Stomach (tissue), 8 donors: ENCODE measurements at regions not wholly inside any gene's neighbourhood (a gene's known extent, or its start where the extent isn't known, plus 50 kb on each side); places are given as distances from the start of the nearest gene placed in this dataset.
A peak's percentile ranks its signal among the peaks of the same experiment; 100 is the strongest.
"Not testable (repeated sequence)": the region's sequence is repeated elsewhere in the genome, so short reads cannot be mapped to it uniquely, and the experiment has no call there.

Experiments used
- DNase-seq, 2 donors: peaks; one replicate each; pipeline versions ENCODE4 v3.0.0 to v3.0.0-alpha.2; 2013 to 2019
- H3K27ac ChIP-seq, 5 donors: fragments of 200-600 bp in 4 of 5; sonication (generic) in 4 of 5; one replicate each; pipeline ENCODE4 v1.5.1; 2013 to 2019; ENCODE audit warnings: mild to moderate bottlenecking in 1 of 5, moderate library complexity in 1 of 5
- H3K27me3 ChIP-seq, 3 donors: fragments of 200-600 bp; sonication (generic); one replicate each; pipeline ENCODE4 v1.5.1; 2017 to 2019; ENCODE audit warnings: mixed run types in 1 of 3
- H3K36me3 ChIP-seq, 4 donors: fragments of 200-600 bp; sonication (generic); 1 replicate in 3 of 4; 2 replicates in 1 of 4; pipeline ENCODE4 v1.5.1; 2016 to 2019
- H3K4me1 ChIP-seq, 4 donors: fragments of 200-600 bp; sonication (generic); one replicate each; pipeline ENCODE4 v1.5.1; 2016 to 2019
- H3K4me3 ChIP-seq, 4 donors: fragments of 200-600 bp; sonication (generic) in 3 of 4; one replicate each; pipeline ENCODE4 v1.5.1; 2016 to 2019; ENCODE audit warnings: mild to moderate bottlenecking in 1 of 4
- H3K9me3 ChIP-seq, 4 donors: fragments of 200-600 bp; sonication (generic); one replicate each; pipeline ENCODE4 v1.5.1; 2016 to 2019
- EP300 ChIP-seq: sonication (generic); formaldehyde crosslinking; IDR thresholded peaks from one replicate; pipeline ENCODE4 v1.6.1; 2017; ENCODE audit warnings: antibody characterized with exemption
- POLR2A ChIP-seq, 4 donors: fragments of 450-650 bp; IDR thresholded peaks; one replicate each; pipeline ENCODE4 v1.6.1; 2016; ENCODE audit warnings: antibody characterized with exemption in 4 of 4, control low read depth in 2 of 4, mild to moderate bottlenecking in 1 of 4, moderate library complexity in 1 of 4
- POLR2AphosphoS5 ChIP-seq, 3 donors: sonication (generic); formaldehyde crosslinking; IDR thresholded peaks; one replicate each; pipeline ENCODE4 v1.6.1; 2016; ENCODE audit warnings: antibody characterized with exemption in 3 of 3
- WGBS, 5 donors: extraction: QIAGEN DNeasy Blood & Tissue Kit in 3 of 5; methylation state at CpG; one replicate each; pipeline versions ENCODE4 v1.1.5 to v1.1.7; 2013 to 2018; 5-methylcytosine and 5-hydroxymethylcytosine counted together
- intact Hi-C: fragments of 100-400 bp; cut with DNase I; formaldehyde crosslinking; loops from one replicate; pipeline ENCODE4 v1.15.1; 2023; ENCODE audit warnings: low total_unique reads
- TF ChIP-seq, protein P1 (sequence below), 7 experiments: fragments of 450-650 bp in 4 of 7; fragments of 200-600 bp in 3 of 7; sonication (generic) in 3 of 7; IDR thresholded peaks; one replicate each; pipeline ENCODE4 v1.5.1; 2016 to 2019; ENCODE audit warnings: antibody characterized with exemption in 7 of 7, control low read depth in 2 of 7, mild to moderate bottlenecking in 1 of 7
- donor health status: healthy with polysubstance abuse.
- donor health status: Bipolar disorder and iron deficiency.
- donor health status: healthy.

DNA sequence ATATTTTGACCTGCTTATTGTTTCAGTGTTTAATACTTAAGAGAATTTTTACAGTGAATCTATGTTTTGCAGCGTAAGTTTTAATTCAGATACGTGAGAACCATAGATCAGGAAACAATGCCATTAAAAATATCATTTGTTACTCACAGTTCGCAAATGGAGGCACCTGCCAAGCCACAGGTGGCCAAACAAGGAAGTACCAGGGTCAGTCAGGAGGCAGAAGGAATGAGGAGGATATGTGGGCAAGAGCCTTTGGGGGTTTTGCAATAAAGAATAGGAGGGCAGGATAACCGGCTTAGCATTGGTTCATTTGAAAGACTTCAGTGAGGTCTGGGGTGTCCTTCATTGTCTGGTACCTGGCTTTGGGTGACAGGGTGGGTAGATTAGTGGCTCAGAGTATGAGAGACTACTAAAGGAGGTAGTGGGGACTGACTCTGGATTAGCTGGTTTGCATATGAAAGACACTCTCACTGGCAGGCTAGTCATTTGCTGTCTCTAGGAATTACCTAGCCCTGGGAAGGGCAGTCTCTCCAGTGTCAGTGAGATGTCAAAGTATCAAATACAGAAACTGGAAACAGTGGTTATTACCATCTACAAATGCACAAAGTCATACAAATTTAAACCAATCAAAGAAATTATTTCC, 132.2 kb upstream of the CAV2 start:
- Histone ChIP-seq H3K36me3 (no peaks in the 10 kb centered on the region), H3K4me1 (peaks cover 0 to 4% (median 0%) of the 10 kb centered on the region in 4 donors), H3K27me3 (no peaks in the 10 kb centered on the region), H3K4me3 (no peak overlapping the region), H3K27ac (peak overlapping the region in 1 of 5 donors; percentile 29), H3K9me3 (no peaks in the 10 kb centered on the region)
- TF ChIP-seq, protein P1, sequence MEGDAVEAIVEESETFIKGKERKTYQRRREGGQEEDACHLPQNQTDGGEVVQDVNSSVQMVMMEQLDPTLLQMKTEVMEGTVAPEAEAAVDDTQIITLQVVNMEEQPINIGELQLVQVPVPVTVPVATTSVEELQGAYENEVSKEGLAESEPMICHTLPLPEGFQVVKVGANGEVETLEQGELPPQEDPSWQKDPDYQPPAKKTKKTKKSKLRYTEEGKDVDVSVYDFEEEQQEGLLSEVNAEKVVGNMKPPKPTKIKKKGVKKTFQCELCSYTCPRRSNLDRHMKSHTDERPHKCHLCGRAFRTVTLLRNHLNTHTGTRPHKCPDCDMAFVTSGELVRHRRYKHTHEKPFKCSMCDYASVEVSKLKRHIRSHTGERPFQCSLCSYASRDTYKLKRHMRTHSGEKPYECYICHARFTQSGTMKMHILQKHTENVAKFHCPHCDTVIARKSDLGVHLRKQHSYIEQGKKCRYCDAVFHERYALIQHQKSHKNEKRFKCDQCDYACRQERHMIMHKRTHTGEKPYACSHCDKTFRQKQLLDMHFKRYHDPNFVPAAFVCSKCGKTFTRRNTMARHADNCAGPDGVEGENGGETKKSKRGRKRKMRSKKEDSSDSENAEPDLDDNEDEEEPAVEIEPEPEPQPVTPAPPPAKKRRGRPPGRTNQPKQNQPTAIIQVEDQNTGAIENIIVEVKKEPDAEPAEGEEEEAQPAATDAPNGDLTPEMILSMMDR (IDR thresholded peaks at IDR 0.05): no peak
- no peak for TF ChIP-seq POLR2A (IDR thresholded peaks at IDR 0.05)
- TF ChIP-seq POLR2AphosphoS5 (IDR thresholded peaks at IDR 0.05): peak in 2 of 3 donors; percentile 39 to 62
- WGBS, 5 donors: 46 to 75% (median 59%) methylated on average over 4 of the region's 4 CpGs
- peak in 1 of 2 donors; percentile 49 for DNase-seq
- intact Hi-C loops: no loop called here

DNA sequence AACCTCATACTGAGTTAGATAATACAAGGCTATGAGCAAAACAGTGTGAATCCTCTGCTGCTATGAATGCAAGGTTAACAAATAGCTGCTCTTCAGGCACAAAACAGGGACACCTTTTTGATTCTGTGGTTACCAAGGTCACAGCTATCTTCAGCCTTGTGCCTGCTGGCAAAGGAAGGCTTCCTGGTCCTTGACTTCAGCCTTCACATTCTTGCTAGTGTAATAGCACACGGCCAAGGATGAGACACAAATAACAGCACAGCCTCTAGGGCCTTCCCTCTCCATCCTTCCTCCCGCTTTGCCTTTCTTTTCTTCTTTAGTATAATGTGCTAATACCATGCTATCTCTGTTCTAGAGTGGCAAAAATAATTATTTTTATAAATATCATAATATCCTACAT, 130.6 kb upstream of the CAV2 start:
- H3K4me1 ChIP-seq: peaks cover 0 to 4% (median 0%) of the 10 kb centered on the region in 4 donors
- no peaks in the 10 kb centered on the region for H3K27me3 ChIP-seq
- no peak overlapping the region for H3K4me3 ChIP-seq
- no peak for DNase-seq
- no peak for TF ChIP-seq POLR2AphosphoS5 (IDR thresholded peaks at IDR 0.05)
- no peak for TF ChIP-seq POLR2A (IDR thresholded peaks at IDR 0.05)
- TF ChIP-seq EP300: no peak
- TF ChIP-seq, protein P1 (IDR thresholded peaks at IDR 0.05): no peak
- H3K9me3 ChIP-seq: no peaks in the 10 kb centered on the region
- no peaks in the 10 kb centered on the region for H3K36me3 ChIP-seq
- intact Hi-C loops: no loop called here
- WGBS, 5 donors: 58 to 72% (median 64%) methylated on average over 2 of the region's 2 CpGs
- no peak overlapping the region for H3K27ac ChIP-seq

DNA sequence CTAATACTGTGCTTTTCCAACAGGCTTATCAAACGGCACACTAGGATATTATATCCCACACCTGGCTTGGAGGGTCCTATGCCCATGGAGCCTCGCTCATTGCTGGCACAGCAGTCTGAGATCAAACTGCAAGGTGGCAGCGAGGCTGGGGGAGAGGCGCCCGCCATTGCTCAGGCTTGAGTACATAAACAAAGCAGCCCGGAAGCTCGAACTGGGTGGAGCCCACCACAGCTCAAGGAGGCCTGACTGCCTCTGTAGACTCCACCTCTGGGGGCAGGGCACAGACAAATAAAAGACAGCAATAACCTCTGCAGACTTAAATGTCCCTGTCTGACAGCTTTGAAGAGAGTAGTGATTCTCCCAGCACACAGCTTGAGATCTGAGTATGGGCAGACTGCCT, 128.0 kb upstream of the CAV2 start:
- intact Hi-C loops, H3K4me3 ChIP-seq, H3K4me1 ChIP-seq, H3K27me3 ChIP-seq, H3K27ac ChIP-seq, H3K9me3 ChIP-seq, H3K36me3 ChIP-seq, DNase-seq: not testable (repeated sequence)
- 92 to 97% (median 95%) methylated on average over 7 of the region's 7 CpGs for WGBS, 5 donors

GRCh38 chr7:116373229-116373628, 126.3 kb upstream of the CAV2 start:
- 83 to 100% (median 94%) methylated on average over 1 to 2 of the region's 3 CpGs; no CpG with 5 or more reads in 1 of the 5 donors for WGBS, 5 donors
- H3K36me3 ChIP-seq, H3K9me3 ChIP-seq, H3K27me3 ChIP-seq, H3K4me1 ChIP-seq, H3K27ac ChIP-seq, intact Hi-C loops, H3K4me3 ChIP-seq, DNase-seq: not testable (repeated sequence)

DNA sequence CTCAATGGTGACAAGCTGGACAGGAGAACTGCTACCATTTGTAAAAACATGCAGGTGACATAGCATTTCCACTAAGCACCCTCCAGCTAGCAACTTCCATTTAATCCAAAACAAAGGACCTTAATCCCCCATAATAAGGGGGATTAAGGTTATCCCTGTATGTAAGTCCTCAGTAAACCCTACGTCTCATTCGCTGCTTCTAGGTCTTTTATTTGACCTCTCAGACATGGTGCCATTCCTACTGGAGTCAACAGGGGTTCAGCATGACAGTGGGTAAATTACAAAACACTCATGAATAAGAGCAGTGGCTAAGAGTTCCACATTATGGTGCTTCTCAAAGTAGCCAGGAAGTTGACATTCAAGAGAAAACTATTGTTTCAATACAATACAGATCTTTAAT, 121.8 kb upstream of the CAV2 start:
- peaks cover 0 to 9% (median 0%) of the 10 kb centered on the region in 4 donors for H3K4me1 ChIP-seq
- TF ChIP-seq EP300 (no peak), POLR2A (IDR thresholded peaks at IDR 0.05) (no peak)
- TF ChIP-seq, protein P1 (IDR thresholded peaks at IDR 0.05): no peak
- no peaks in the 10 kb centered on the region for H3K36me3 ChIP-seq
- H3K27ac ChIP-seq: no peak overlapping the region
- intact Hi-C loops: no loop called here
- no peaks in the 10 kb centered on the region for H3K9me3 ChIP-seq
- no peak for DNase-seq
- no peak overlapping the region for H3K4me3 ChIP-seq
- WGBS, 5 donors: 90 to 99% (median 98%) methylated on average over 2 of the region's 2 CpGs
- H3K27me3 ChIP-seq: no peaks in the 10 kb centered on the region
